ENCODE measurements at regions not wholly inside any gene's neighbourhood (a gene's known extent, or its start where the extent isn't known, plus 50 kb on each side); places are given as distances from the start of the nearest gene placed in this dataset.

DNA sequence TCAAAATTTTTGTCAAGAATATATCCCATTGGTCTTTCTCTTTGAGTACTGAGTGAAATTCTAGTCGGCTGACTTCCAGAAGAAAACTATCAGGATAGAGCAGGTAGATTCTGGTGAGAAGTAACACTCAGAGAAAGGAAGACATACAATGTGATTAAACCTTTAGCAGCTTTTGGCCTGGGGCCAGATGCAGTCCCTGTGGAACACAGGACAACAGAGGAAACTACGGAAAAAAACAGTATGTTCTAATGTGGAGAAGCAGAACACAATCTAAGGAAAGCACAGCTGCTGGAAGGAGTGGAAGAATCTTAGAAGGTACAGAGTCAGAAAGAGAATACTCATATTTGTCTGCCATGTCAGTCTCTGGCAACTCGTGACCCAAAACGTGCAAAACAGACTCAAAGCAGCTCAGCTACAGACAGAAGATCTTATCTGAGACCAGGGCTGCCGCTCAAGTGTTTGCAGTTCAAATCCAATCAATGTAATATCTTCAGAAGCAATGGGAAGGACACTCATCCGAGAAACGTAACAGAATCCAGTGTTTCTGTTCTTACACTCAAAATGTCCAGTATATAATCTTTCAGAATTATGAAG is 283.8 kb downstream of the MRPL39 start:
- Histone ChIP-seq H3K4me1 (ENCODE audit: control insufficient read depth in 2 of 2, insufficient read depth in 2 of 2, low read length in 2 of 2) (no peaks in the 10 kb centered on the region), H3K9me3 (ENCODE audit: control insufficient read depth in 2 of 2, insufficient read depth in 1 of 2, low read length in 1 of 2) (no peaks in the 10 kb centered on the region), H3K27ac (ENCODE audit: low read depth in 1 of 2, low read length in 1 of 2) (no peak overlapping the region), H3K4me3 (ENCODE audit: low read length in 2 of 2) (no peak overlapping the region), H3K36me3 (ENCODE audit: control insufficient read depth in 2 of 2, insufficient read depth in 2 of 2, low read length in 1 of 2) (no peaks in the 10 kb centered on the region), H3K27me3 (ENCODE audit: control insufficient read depth in 2 of 2, insufficient read depth in 1 of 2, low read length in 1 of 2) (no peaks in the 10 kb centered on the region)
- 94% methylated on average over 7 of the region's 7 CpGs for WGBS
- no peak for DNase-seq (ENCODE audit: low read depth in 6 of 9, low spot score in 9 of 9)

DNA sequence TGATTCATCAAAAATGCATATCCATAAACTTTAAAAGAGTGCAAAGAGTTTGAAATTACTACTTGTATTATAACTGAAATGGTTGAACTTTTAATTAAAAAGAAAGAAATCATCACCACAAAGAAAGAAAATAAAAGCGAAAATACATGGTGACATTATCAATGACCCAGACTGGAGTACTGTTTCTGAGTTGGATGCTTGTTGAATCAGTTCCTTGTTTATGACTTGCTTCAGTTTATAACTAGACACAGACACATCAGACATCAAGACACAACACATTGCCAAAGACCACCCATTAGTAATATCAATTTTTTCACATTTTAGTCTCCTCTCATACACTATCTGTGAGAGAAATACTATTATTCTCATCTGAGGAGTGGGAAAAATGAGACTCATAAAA is 293.0 kb downstream of the MRPL39 start:
- WGBS = 95% methylated on average over 1 of the region's 1 CpG
- no peak overlapping the region for H3K4me3 ChIP-seq (ENCODE audit: low read length in 2 of 2)
- H3K9me3 ChIP-seq (ENCODE audit: control insufficient read depth in 2 of 2, insufficient read depth in 1 of 2, low read length in 1 of 2) = no peaks in the 10 kb centered on the region
- no peaks in the 10 kb centered on the region for H3K36me3 ChIP-seq (ENCODE audit: control insufficient read depth in 2 of 2, insufficient read depth in 2 of 2, low read length in 1 of 2)
- DNase-seq (ENCODE audit: low read depth in 6 of 9, low spot score in 9 of 9) = no peak
- no peaks in the 10 kb centered on the region for H3K4me1 ChIP-seq (ENCODE audit: control insufficient read depth in 2 of 2, insufficient read depth in 2 of 2, low read length in 2 of 2)
- H3K27me3 ChIP-seq (ENCODE audit: control insufficient read depth in 2 of 2, insufficient read depth in 1 of 2, low read length in 1 of 2) = no peaks in the 10 kb centered on the region
- H3K27ac ChIP-seq (ENCODE audit: low read depth in 1 of 2, low read length in 1 of 2) = no peak overlapping the region

DNA sequence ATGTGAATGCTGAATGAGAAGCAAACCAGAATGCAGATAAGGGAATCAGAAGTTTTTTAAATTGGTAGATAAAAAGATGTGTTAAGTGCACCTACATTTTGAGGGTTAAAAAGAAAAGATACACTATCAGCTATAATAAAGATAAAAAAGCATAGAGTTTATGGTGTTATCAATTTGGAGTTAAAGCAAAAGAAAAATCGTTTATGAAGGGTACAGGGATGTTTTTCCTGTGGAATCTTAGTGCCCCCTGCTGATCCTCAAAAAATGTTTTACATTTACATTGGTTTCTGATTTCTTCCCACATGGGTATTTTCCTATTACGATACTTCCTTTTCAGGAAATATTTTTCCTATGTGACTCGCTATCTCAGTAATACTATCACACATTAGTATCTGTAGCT is 293.5 kb downstream of the MRPL39 start:
- H3K27ac ChIP-seq (ENCODE audit: low read depth in 1 of 2, low read length in 1 of 2) = no peak overlapping the region
- H3K4me1 ChIP-seq (ENCODE audit: control insufficient read depth in 2 of 2, insufficient read depth in 2 of 2, low read length in 2 of 2) = no peaks in the 10 kb centered on the region
- H3K9me3 ChIP-seq (ENCODE audit: control insufficient read depth in 2 of 2, insufficient read depth in 1 of 2, low read length in 1 of 2) = peaks cover 0 to 3% of the 10 kb centered on the region in 2 donors
- H3K36me3 ChIP-seq (ENCODE audit: control insufficient read depth in 2 of 2, insufficient read depth in 2 of 2, low read length in 1 of 2) = no peaks in the 10 kb centered on the region
- 34% methylated on average over 3 of the region's 3 CpGs for WGBS
- no peaks in the 10 kb centered on the region for H3K27me3 ChIP-seq (ENCODE audit: control insufficient read depth in 2 of 2, insufficient read depth in 1 of 2, low read length in 1 of 2)
- no peak overlapping the region for H3K4me3 ChIP-seq (ENCODE audit: low read length in 2 of 2)
- no peak for DNase-seq (ENCODE audit: low read depth in 6 of 9, low spot score in 9 of 9)

- Histone ChIP-seq H3K4me1 (ENCODE audit: control insufficient read depth in 2 of 2, insufficient read depth in 2 of 2, low read length in 2 of 2) (no peaks in the 10 kb centered on the region), H3K36me3 (ENCODE audit: control insufficient read depth in 2 of 2, insufficient read depth in 2 of 2, low read length in 1 of 2) (no peaks in the 10 kb centered on the region), H3K4me3 (ENCODE audit: low read length in 2 of 2) (no peak overlapping the region), H3K27ac (ENCODE audit: low read depth in 1 of 2, low read length in 1 of 2) (no peak overlapping the region), H3K9me3 (ENCODE audit: control insufficient read depth in 2 of 2, insufficient read depth in 1 of 2, low read length in 1 of 2) (peaks cover 0 to 6% of the 10 kb centered on the region in 2 donors), H3K27me3 (ENCODE audit: control insufficient read depth in 2 of 2, insufficient read depth in 1 of 2, low read length in 1 of 2) (no peaks in the 10 kb centered on the region)
- 95% methylated on average over 1 of the region's 1 CpG for WGBS
- no peak for DNase-seq (ENCODE audit: low read depth in 6 of 9, low spot score in 9 of 9)
Observed at GRCh38 chr21:25307489-25307888, 299.8 kb downstream of the MRPL39 start.

GRCh38 chr21:25304611-25305010 is 302.7 kb downstream of the MRPL39 start:
- Histone ChIP-seq H3K4me1 (ENCODE audit: control insufficient read depth in 2 of 2, insufficient read depth in 2 of 2, low read length in 2 of 2) (no peaks in the 10 kb centered on the region), H3K4me3 (ENCODE audit: low read length in 2 of 2) (no peak overlapping the region), H3K27ac (ENCODE audit: low read depth in 1 of 2, low read length in 1 of 2) (no peak overlapping the region), H3K27me3 (ENCODE audit: control insufficient read depth in 2 of 2, insufficient read depth in 1 of 2, low read length in 1 of 2) (no peaks in the 10 kb centered on the region), H3K36me3 (ENCODE audit: control insufficient read depth in 2 of 2, insufficient read depth in 2 of 2, low read length in 1 of 2) (no peaks in the 10 kb centered on the region), H3K9me3 (ENCODE audit: control insufficient read depth in 2 of 2, insufficient read depth in 1 of 2, low read length in 1 of 2) (peaks cover 0 to 6% of the 10 kb centered on the region in 2 donors)
- DNase-seq (ENCODE audit: low read depth in 6 of 9, low spot score in 9 of 9) = no peak
- WGBS = 91% methylated on average over 4 of the region's 4 CpGs

GRCh38 chr21:25300632-25301031 is 306.6 kb downstream of the MRPL39 start:
- H3K9me3 ChIP-seq (ENCODE audit: control insufficient read depth in 2 of 2, insufficient read depth in 1 of 2, low read length in 1 of 2) = no peaks in the 10 kb centered on the region
- WGBS = 97% methylated on average over 6 of the region's 6 CpGs
- H3K4me1 ChIP-seq (ENCODE audit: control insufficient read depth in 2 of 2, insufficient read depth in 2 of 2, low read length in 2 of 2) = no peaks in the 10 kb centered on the region
- H3K27me3 ChIP-seq (ENCODE audit: control insufficient read depth in 2 of 2, insufficient read depth in 1 of 2, low read length in 1 of 2) = no peaks in the 10 kb centered on the region
- no peak overlapping the region for H3K27ac ChIP-seq (ENCODE audit: low read depth in 1 of 2, low read length in 1 of 2)
- no peaks in the 10 kb centered on the region for H3K36me3 ChIP-seq (ENCODE audit: control insufficient read depth in 2 of 2, insufficient read depth in 2 of 2, low read length in 1 of 2)
- no peak for DNase-seq (ENCODE audit: low read depth in 6 of 9, low spot score in 9 of 9)
- H3K4me3 ChIP-seq (ENCODE audit: low read length in 2 of 2) = no peak overlapping the region

DNA sequence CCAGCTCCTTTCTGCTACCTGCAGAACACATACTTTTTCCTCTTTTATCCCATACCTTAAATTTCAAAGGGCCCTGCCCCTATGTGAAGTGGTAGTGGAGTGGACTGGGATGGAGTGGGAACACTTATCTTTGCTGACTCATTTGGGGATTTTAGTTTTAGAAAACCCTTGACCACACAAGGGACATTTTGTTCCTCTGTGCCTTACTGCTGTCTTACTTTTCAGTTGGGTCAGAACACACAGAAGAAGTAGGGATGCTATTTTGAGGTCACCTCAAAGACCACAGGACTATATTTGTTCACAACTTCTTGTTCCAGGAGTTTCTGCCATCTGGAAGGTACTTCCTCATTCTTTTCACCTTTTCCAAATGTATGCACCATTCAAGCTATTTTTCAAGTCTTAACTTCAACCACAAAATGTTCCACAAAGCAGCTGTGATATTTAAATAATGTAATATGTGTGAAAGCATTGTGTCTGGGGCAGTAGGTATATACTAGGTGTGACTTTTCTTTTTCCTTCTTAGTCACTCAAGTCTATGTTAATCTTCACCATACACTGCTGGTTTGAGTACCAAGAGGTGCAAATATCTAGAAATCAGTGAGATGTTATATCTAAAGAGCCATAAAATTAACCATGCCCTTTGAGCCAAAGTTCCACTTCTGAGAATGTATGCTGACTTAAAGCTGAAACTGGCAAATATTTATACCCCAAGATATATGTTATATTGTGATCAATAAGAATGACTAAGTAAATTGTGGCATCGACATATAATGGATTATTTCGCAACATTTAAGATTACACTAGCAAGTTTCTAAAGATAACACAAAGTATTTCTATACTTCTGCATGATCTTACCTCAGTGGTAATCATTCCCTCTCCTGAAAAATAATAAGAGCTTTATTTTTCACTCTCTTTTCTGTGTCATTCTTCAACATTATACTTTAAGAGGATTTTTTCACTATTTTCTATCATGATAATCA is 308.5 kb downstream of the MRPL39 start:
- no peak overlapping the region for H3K4me3 ChIP-seq (ENCODE audit: low read length in 2 of 2)
- H3K9me3 ChIP-seq (ENCODE audit: control insufficient read depth in 2 of 2, insufficient read depth in 1 of 2, low read length in 1 of 2) = no peaks in the 10 kb centered on the region
- no peak overlapping the region for H3K27ac ChIP-seq (ENCODE audit: low read depth in 1 of 2, low read length in 1 of 2)
- no peak for DNase-seq (ENCODE audit: low read depth in 6 of 9, low spot score in 9 of 9)
- H3K27me3 ChIP-seq (ENCODE audit: control insufficient read depth in 2 of 2, insufficient read depth in 1 of 2, low read length in 1 of 2) = no peaks in the 10 kb centered on the region
- WGBS = 52% methylated on average over 2 of the region's 2 CpGs
- no peaks in the 10 kb centered on the region for H3K36me3 ChIP-seq (ENCODE audit: control insufficient read depth in 2 of 2, insufficient read depth in 2 of 2, low read length in 1 of 2)
- no peaks in the 10 kb centered on the region for H3K4me1 ChIP-seq (ENCODE audit: control insufficient read depth in 2 of 2, insufficient read depth in 2 of 2, low read length in 2 of 2)

DNA sequence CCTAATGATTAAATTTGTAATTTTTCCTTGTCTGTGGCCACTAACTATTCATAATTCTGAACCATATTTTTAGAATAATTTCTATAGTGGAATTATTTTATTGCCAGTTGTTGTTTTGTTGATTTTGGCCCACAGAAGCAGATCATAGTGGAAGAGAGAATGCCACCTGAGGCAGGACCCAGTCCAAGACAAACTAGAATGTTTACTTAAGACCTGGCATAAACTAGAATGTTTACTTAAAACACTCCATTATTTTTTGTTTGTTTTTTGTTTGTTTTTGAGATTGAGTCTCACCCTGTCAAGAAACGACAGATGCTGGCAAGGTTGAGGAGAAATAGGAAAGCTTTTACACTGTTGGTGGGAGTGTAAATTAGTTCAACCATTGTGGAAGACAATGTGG is 310.2 kb downstream of the MRPL39 start:
- no peaks in the 10 kb centered on the region for H3K9me3 ChIP-seq (ENCODE audit: control insufficient read depth in 2 of 2, insufficient read depth in 1 of 2, low read length in 1 of 2)
- H3K4me3 ChIP-seq (ENCODE audit: low read length in 2 of 2) = no peak overlapping the region
- DNase-seq (ENCODE audit: low read depth in 6 of 9, low spot score in 9 of 9) = no peak
- no peaks in the 10 kb centered on the region for H3K36me3 ChIP-seq (ENCODE audit: control insufficient read depth in 2 of 2, insufficient read depth in 2 of 2, low read length in 1 of 2)
- WGBS = 94% methylated on average over 1 of the region's 1 CpG
- H3K27me3 ChIP-seq (ENCODE audit: control insufficient read depth in 2 of 2, insufficient read depth in 1 of 2, low read length in 1 of 2) = no peaks in the 10 kb centered on the region
- H3K4me1 ChIP-seq (ENCODE audit: control insufficient read depth in 2 of 2, insufficient read depth in 2 of 2, low read length in 2 of 2) = no peaks in the 10 kb centered on the region
- no peak overlapping the region for H3K27ac ChIP-seq (ENCODE audit: low read depth in 1 of 2, low read length in 1 of 2)

GRCh38 chr21:25296252-25296651 is 311.0 kb downstream of the MRPL39 start:
- H3K27me3 ChIP-seq (ENCODE audit: control insufficient read depth in 2 of 2, insufficient read depth in 1 of 2, low read length in 1 of 2) = no peaks in the 10 kb centered on the region
- H3K27ac ChIP-seq (ENCODE audit: low read depth in 1 of 2, low read length in 1 of 2) = no peak overlapping the region
- no peak overlapping the region for H3K4me3 ChIP-seq (ENCODE audit: low read length in 2 of 2)
- no peaks in the 10 kb centered on the region for H3K9me3 ChIP-seq (ENCODE audit: control insufficient read depth in 2 of 2, insufficient read depth in 1 of 2, low read length in 1 of 2)
- H3K4me1 ChIP-seq (ENCODE audit: control insufficient read depth in 2 of 2, insufficient read depth in 2 of 2, low read length in 2 of 2) = no peaks in the 10 kb centered on the region
- 77% methylated on average over 5 of the region's 5 CpGs for WGBS
- DNase-seq (ENCODE audit: low read depth in 6 of 9, low spot score in 9 of 9) = no peak
- no peaks in the 10 kb centered on the region for H3K36me3 ChIP-seq (ENCODE audit: control insufficient read depth in 2 of 2, insufficient read depth in 2 of 2, low read length in 1 of 2)
